Neural crest cell (in vitro differentiated cells): ENCODE measurements at regions not wholly inside any gene's neighbourhood (a gene's known extent, or its start where the extent isn't known, plus 50 kb on each side); places are given as distances from the start of the nearest gene placed in this dataset.

ENCODE experiments used
- DNase-seq: peaks from one replicate; pipeline ENCODE4 v3.0.0; 2021; ENCODE audit warnings: low read depth, mixed read lengths, low spot score
- H3K27ac Mint-ChIP-seq: one replicate; pipeline ENCODE4 v1.8.0; 2021; ENCODE audit warnings: mild to moderate bottlenecking, mixed read lengths; ENCODE audit not compliant: unreplicated experiment
- H3K27me3 Mint-ChIP-seq: 2 replicates; pipeline ENCODE4 v1.8.0; 2021; ENCODE audit warnings: low read depth, mild to moderate bottlenecking, mixed read lengths
- H3K36me3 Mint-ChIP-seq: 2 replicates; pipeline ENCODE4 v1.8.0; 2021; ENCODE audit warnings: low read depth, mild to moderate bottlenecking, mixed read lengths
- H3K4me1 Mint-ChIP-seq: 2 replicates; pipeline ENCODE4 v1.8.0; 2021; ENCODE audit warnings: mixed read lengths
- H3K4me3 Mint-ChIP-seq: one replicate; pipeline ENCODE4 v1.8.0; 2021; ENCODE audit warnings: mild to moderate bottlenecking, mixed read lengths
- H3K9me3 Mint-ChIP-seq: 2 replicates; pipeline ENCODE4 v1.8.0; 2021; ENCODE audit warnings: mixed read lengths
- CTCF ChIP-seq: fragments of 200-600 bp; sonication (generic); conservative IDR thresholded peaks from 2 replicates; pipeline ENCODE4 v1.5.0; 2021; ENCODE audit warnings: antibody characterized with exemption, mild to moderate bottlenecking

DNA sequence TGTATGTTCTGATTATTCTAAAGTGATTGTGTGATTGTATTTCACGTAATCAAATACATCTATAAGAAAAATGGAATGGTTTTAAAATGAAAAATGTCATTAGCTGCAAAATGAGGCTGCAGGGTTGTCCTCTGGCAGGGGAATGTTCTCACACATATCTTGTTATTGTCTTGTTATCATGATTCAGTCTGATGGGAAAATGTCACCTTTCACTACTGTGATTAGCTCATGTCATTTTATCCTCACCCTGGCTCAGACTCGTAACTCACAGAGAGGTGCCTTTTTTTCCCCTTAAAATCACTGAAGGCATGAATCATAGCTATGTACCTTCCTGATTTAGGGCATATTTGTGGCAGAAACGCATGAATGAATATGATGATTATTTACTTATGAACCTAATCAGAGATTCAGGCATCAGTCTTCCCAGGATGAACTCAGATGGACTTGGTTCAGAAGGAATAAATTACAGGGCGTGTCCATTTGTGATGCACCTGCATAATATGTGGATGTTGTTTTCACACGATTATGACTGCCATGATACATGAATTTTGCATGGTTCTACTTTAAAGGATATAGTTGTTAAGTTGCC, 1339.2 kb downstream of the AACS start:
- H3K27ac Mint-ChIP-seq: no peak overlapping the region
- H3K4me3 Mint-ChIP-seq: no peak overlapping the region
- H3K4me1 Mint-ChIP-seq: no peaks in the 10 kb centered on the region
- no peaks in the 10 kb centered on the region for H3K27me3 Mint-ChIP-seq
- H3K9me3 Mint-ChIP-seq: peaks cover 2% of the 10 kb centered on the region
- no peak for DNase-seq
- TF ChIP-seq CTCF: no peak
- H3K36me3 Mint-ChIP-seq: no peaks in the 10 kb centered on the region

DNA sequence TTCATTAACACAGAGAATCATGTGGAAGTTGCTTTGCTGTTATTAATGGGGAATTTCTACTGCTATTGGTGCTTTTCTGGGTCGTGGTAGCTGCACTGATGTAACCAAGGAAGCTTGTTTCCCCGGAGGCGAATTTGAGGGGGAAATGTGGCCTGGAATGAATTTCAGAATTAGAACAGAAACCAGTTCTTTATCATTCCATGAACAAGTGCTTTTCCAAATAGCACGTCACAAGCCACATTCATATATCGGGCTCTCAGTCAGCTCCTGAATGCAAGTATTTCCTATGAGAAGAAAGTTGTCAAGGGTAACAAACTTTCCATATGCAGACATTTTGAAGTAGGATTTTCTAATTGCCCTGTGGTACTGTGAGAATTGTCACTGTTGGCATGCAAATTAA, 1353.2 kb downstream of the AACS start:
- Mint-ChIP-seq H3K27ac (no peak overlapping the region), H3K36me3 (no peaks in the 10 kb centered on the region), H3K4me1 (no peaks in the 10 kb centered on the region), H3K4me3 (no peak overlapping the region), H3K27me3 (no peaks in the 10 kb centered on the region), H3K9me3 (peaks cover 10% of the 10 kb centered on the region)
- no peak for TF ChIP-seq CTCF
- DNase-seq: no peak

GRCh38 chr12:126419131-126419530, 1353.9 kb downstream of the AACS start:
- no peak for TF ChIP-seq CTCF
- no peak overlapping the region for H3K4me3 Mint-ChIP-seq
- H3K27ac Mint-ChIP-seq: no peak overlapping the region
- peaks cover 10% of the 10 kb centered on the region for H3K9me3 Mint-ChIP-seq
- no peak for DNase-seq
- no peaks in the 10 kb centered on the region for H3K4me1 Mint-ChIP-seq
- H3K27me3 Mint-ChIP-seq: no peaks in the 10 kb centered on the region
- no peaks in the 10 kb centered on the region for H3K36me3 Mint-ChIP-seq

DNA sequence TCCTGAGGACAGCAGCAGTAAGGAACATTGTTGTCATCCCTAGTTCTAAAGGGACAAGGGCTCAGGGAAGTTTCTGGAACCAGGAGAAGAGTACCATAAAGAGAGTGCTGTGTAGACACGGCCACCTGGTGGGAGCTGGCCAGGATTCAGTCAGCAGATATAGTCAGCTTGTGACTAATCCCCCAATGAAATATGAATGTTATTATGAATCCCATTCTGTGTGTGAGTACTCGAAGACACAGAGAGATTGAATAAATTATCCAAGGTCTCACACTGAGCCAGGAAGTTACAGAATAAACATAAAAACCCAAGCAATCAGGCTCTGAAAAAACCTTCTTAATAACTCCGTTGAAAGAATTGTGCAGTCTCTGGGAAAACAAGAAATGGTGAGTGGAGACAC, 1359.5 kb downstream of the AACS start:
- Mint-ChIP-seq H3K4me3 (no peak overlapping the region), H3K27ac (no peak overlapping the region), H3K9me3 (peaks cover 3% of the 10 kb centered on the region), H3K36me3 (no peaks in the 10 kb centered on the region), H3K27me3 (no peaks in the 10 kb centered on the region), H3K4me1 (no peaks in the 10 kb centered on the region)
- no peak for TF ChIP-seq CTCF
- no peak for DNase-seq

GRCh38 chr12:126425264-126425663, 1360.0 kb downstream of the AACS start:
- no peak overlapping the region for H3K4me3 Mint-ChIP-seq
- no peaks in the 10 kb centered on the region for H3K36me3 Mint-ChIP-seq
- H3K27me3 Mint-ChIP-seq: no peaks in the 10 kb centered on the region
- no peak for TF ChIP-seq CTCF
- no peak for DNase-seq
- peaks cover 4% of the 10 kb centered on the region for H3K9me3 Mint-ChIP-seq
- no peak overlapping the region for H3K27ac Mint-ChIP-seq
- H3K4me1 Mint-ChIP-seq: no peaks in the 10 kb centered on the region

DNA sequence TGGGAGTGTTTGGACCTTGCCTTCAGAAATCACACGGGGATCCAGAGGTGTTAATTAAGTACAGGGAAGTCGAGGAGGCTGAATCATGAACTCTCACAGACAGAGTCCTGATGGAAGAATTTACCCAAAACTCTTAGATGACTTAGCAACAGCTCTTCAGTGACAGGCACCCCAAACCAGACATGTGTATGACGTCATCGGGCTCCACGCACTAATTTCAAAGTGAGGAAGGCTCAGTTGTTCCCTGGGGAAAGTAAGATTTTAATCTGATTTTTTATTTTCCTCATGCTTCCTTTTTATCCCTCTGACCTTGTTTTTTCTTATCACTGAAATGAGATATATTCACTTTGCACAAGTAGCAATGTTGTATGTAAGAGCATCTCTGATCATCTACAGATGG, 1363.5 kb downstream of the AACS start:
- Mint-ChIP-seq H3K27ac (no peak overlapping the region), H3K27me3 (no peaks in the 10 kb centered on the region), H3K4me3 (no peak overlapping the region), H3K9me3 (peaks cover 4% of the 10 kb centered on the region), H3K4me1 (peaks cover 7% of the 10 kb centered on the region), H3K36me3 (no peaks in the 10 kb centered on the region)
- TF ChIP-seq CTCF: no peak
- no peak for DNase-seq
